ENCODE measurements at regions not wholly inside any gene's neighbourhood (a gene's known extent, or its start where the extent isn't known, plus 50 kb on each side); places are given as distances from the start of the nearest gene placed in this dataset.

GRCh38 chr22:27302501-27302900 lies 499.1 kb downstream of the MN1 start:
- no peak overlapping the region for H3K27ac ChIP-seq (ENCODE audit: low read depth in 2 of 2, low read length in 2 of 2)
- FAIRE-seq: no peak
- intact Hi-C loops (cut with DNase I): no loop called here

GRCh38 chr22:27303718-27304117 lies 497.8 kb downstream of the MN1 start:
- Histone ChIP-seq H3K9ac (ENCODE audit: low read length in 3 of 3) (no peak overlapping the region), H3K9me3 (ENCODE audit: control insufficient read depth in 2 of 3, insufficient read depth in 1 of 3, low read length in 3 of 3) (no peaks in the 10 kb centered on the region), H3K27me3 (ENCODE audit: control insufficient read depth, insufficient read depth, low read length) (peaks cover 2% of the 10 kb centered on the region), H3K27ac (ENCODE audit: low read depth in 2 of 2, low read length in 2 of 2) (no peak overlapping the region), H3K4me1 (ENCODE audit: control insufficient read depth in 2 of 3, insufficient read depth in 2 of 3, low read depth in 1 of 3, low read length in 3 of 3) (no peaks in the 10 kb centered on the region), H3K4me3 (ENCODE audit: low read length in 3 of 3) (no peak overlapping the region), H3K36me3 (ENCODE audit: control insufficient read depth in 2 of 3, insufficient read depth in 3 of 3, low read length in 3 of 3) (no peaks in the 10 kb centered on the region)
- no peak for TF ChIP-seq CTCF (IDR thresholded peaks at IDR 0.05; ENCODE audit: borderline replicate concordance, extremely low read depth, insufficient read depth)
- intact Hi-C loops (cut with DNase I): no loop called here
- DNase-seq (no peak), FAIRE-seq (no peak)

More at GRCh38 chr22:27302501-27302900, 499.1 kb downstream of the MN1 start:
- H3K4me1 ChIP-seq (ENCODE audit: control insufficient read depth in 2 of 3, insufficient read depth in 2 of 3, low read depth in 1 of 3, low read length in 3 of 3): no peaks in the 10 kb centered on the region
- no peaks in the 10 kb centered on the region for H3K9me3 ChIP-seq (ENCODE audit: control insufficient read depth in 2 of 3, insufficient read depth in 1 of 3, low read length in 3 of 3)
- no peak overlapping the region for H3K4me3 ChIP-seq (ENCODE audit: low read length in 3 of 3)
- no peak for TF ChIP-seq CTCF (IDR thresholded peaks at IDR 0.05; ENCODE audit: borderline replicate concordance, extremely low read depth, insufficient read depth)
- no peak for DNase-seq
- H3K27me3 ChIP-seq (ENCODE audit: control insufficient read depth, insufficient read depth, low read length): peaks cover 3% of the 10 kb centered on the region
- H3K9ac ChIP-seq (ENCODE audit: low read length in 3 of 3): no peak overlapping the region
- H3K36me3 ChIP-seq (ENCODE audit: control insufficient read depth in 2 of 3, insufficient read depth in 3 of 3, low read length in 3 of 3): no peaks in the 10 kb centered on the region

GRCh38 chr22:27306771-27307170 lies 494.8 kb downstream of the MN1 start:
- FAIRE-seq (no peak), DNase-seq (no peak)
- H3K27me3 ChIP-seq (ENCODE audit: control insufficient read depth, insufficient read depth, low read length): no peaks in the 10 kb centered on the region
- no peaks in the 10 kb centered on the region for H3K9me3 ChIP-seq (ENCODE audit: control insufficient read depth in 2 of 3, insufficient read depth in 1 of 3, low read length in 3 of 3)
- H3K4me3 ChIP-seq (ENCODE audit: low read length in 3 of 3): no peak overlapping the region
- H3K9ac ChIP-seq (ENCODE audit: low read length in 3 of 3): no peak overlapping the region
- no peak overlapping the region for H3K27ac ChIP-seq (ENCODE audit: low read depth in 2 of 2, low read length in 2 of 2)
- intact Hi-C loops (cut with DNase I): no loop called here
- peaks cover 0 to 9% (median 2%) of the 10 kb centered on the region in 3 donors for H3K4me1 ChIP-seq (ENCODE audit: control insufficient read depth in 2 of 3, insufficient read depth in 2 of 3, low read depth in 1 of 3, low read length in 3 of 3)
- H3K36me3 ChIP-seq (ENCODE audit: control insufficient read depth in 2 of 3, insufficient read depth in 3 of 3, low read length in 3 of 3): no peaks in the 10 kb centered on the region
- no peak for TF ChIP-seq CTCF (IDR thresholded peaks at IDR 0.05; ENCODE audit: borderline replicate concordance, extremely low read depth, insufficient read depth)

Data from kidney (tissue), 13 donors.